Kidney tubule cell (primary cell): ENCODE measurements at regions not wholly inside any gene's neighbourhood (a gene's known extent, or its start where the extent isn't known, plus 50 kb on each side); places are given as distances from the start of the nearest gene placed in this dataset.

Experiments used
- DNase-seq: peaks from one replicate; pipeline ENCODE4 v3.0.0-alpha.2; 2018; ENCODE audit warnings: low spot score

- DNase-seq = peak; percentile 23
Measured at GRCh38 chr6:7468382-7469081, 72.9 kb upstream of the DSP start.

- no peak for DNase-seq
Measured at GRCh38 chr6:7469696-7470095, 71.8 kb upstream of the DSP start.

GRCh38 chr6:7471171-7471570 is 70.3 kb upstream of the DSP start:
- no peak for DNase-seq

GRCh38 chr6:7473805-7474719 is 67.4 kb upstream of the DSP start:
- DNase-seq = no peak

GRCh38 chr6:7475081-7475480 is 66.4 kb upstream of the DSP start:
- no peak for DNase-seq

GRCh38 chr6:7479801-7480266 is 61.6 kb upstream of the DSP start:
- peak; percentile 88 for DNase-seq

- DNase-seq = no peak
Measured at GRCh38 chr6:7484666-7485065, 56.8 kb upstream of the DSP start.

- DNase-seq = no peak
Measured at GRCh38 chr6:7486951-7487350, 54.5 kb upstream of the DSP start.

- DNase-seq = no peak
Measured at GRCh38 chr6:7488494-7488893, 53.0 kb upstream of the DSP start.

- DNase-seq = no peak
Measured at GRCh38 chr6:7489376-7489775, 52.1 kb upstream of the DSP start.
